GM18511 (cell line): ENCODE measurements at regions not wholly inside any gene's neighbourhood (a gene's known extent, or its start where the extent isn't known, plus 50 kb on each side); places are given as distances from the start of the nearest gene placed in this dataset.
"Not testable (repeated sequence)": the region's sequence is repeated elsewhere in the genome, so short reads cannot be mapped to it uniquely, and the experiment has no call there.

ENCODE experiments used
- ATAC-seq: cut with Tn5 transposase; IDR thresholded peaks from one replicate; pipeline ENCODE4 v1.9.1; 2021; ENCODE audit warnings: mild to moderate bottlenecking, moderate library complexity; ENCODE audit not compliant: unreplicated experiment

- ATAC-seq: no peak
These were observed 152.3 kb upstream of the DAAM1 start for GRCh38 chr14:59036134-59036533.

GRCh38 chr14:59037086-59037485, 151.4 kb upstream of the DAAM1 start:
- no peak for ATAC-seq

- no peak for ATAC-seq
These were observed 150.8 kb upstream of the DAAM1 start for GRCh38 chr14:59037620-59038019.

- ATAC-seq: no peak
These were observed 149.7 kb upstream of the DAAM1 start for GRCh38 chr14:59038746-59039145.

- no peak for ATAC-seq
These were observed 147.2 kb upstream of the DAAM1 start for GRCh38 chr14:59041308-59041707.

GRCh38 chr14:59044707-59045106, 143.8 kb upstream of the DAAM1 start:
- no peak for ATAC-seq

- no peak for ATAC-seq
These were observed 141.7 kb upstream of the DAAM1 start for GRCh38 chr14:59046746-59047145.

- ATAC-seq: no peak
These were observed 133.5 kb upstream of the DAAM1 start for GRCh38 chr14:59055006-59055405.

GRCh38 chr14:59055439-59056045, 132.9 kb upstream of the DAAM1 start:
- no peak for ATAC-seq

- ATAC-seq: no peak
These were observed 130.9 kb upstream of the DAAM1 start for GRCh38 chr14:59057551-59057950.

GRCh38 chr14:59058776-59059175, 129.7 kb upstream of the DAAM1 start:
- ATAC-seq: not testable (repeated sequence)

- ATAC-seq: peak; percentile 58
These were observed 127.6 kb upstream of the DAAM1 start for GRCh38 chr14:59060841-59061240.

- ATAC-seq: no peak
These were observed 127.2 kb upstream of the DAAM1 start for GRCh38 chr14:59061292-59061691.

- ATAC-seq: no peak
These were observed 125.2 kb upstream of the DAAM1 start for GRCh38 chr14:59063259-59063658.

- ATAC-seq: no peak
These were observed 121.2 kb upstream of the DAAM1 start for GRCh38 chr14:59067127-59067894.

GRCh38 chr14:59069163-59069854, 119.2 kb upstream of the DAAM1 start:
- ATAC-seq: no peak

GRCh38 chr14:59075506-59075905, 113.0 kb upstream of the DAAM1 start:
- no peak for ATAC-seq

- ATAC-seq: no peak
These were observed 106.7 kb upstream of the DAAM1 start for GRCh38 chr14:59081720-59082119.

- ATAC-seq: no peak
These were observed 103.2 kb upstream of the DAAM1 start for GRCh38 chr14:59085207-59085739.

- no peak for ATAC-seq
These were observed 102.1 kb upstream of the DAAM1 start for GRCh38 chr14:59086241-59086882.

GRCh38 chr14:59087240-59087639, 101.2 kb upstream of the DAAM1 start:
- no peak for ATAC-seq
